Nephron (organoid): ENCODE measurements at regions not wholly inside any gene's neighbourhood (a gene's known extent, or its start where the extent isn't known, plus 50 kb on each side); places are given as distances from the start of the nearest gene placed in this dataset.

Source experiments
- H3K27ac Mint-ChIP-seq, 3 experiments: 2 replicates each; pipeline ENCODE4 v1.8.0; 2020; ENCODE audit warnings: mixed read lengths in 3 of 3, mild to moderate bottlenecking in 2 of 3, moderate library complexity in 1 of 3
- H3K27me3 Mint-ChIP-seq: 2 replicates; pipeline ENCODE4 v1.8.0; 2021; ENCODE audit warnings: low read depth, mild to moderate bottlenecking, moderate library complexity, mixed read lengths
- H3K36me3 Mint-ChIP-seq: 2 replicates; pipeline ENCODE4 v1.8.0; 2020; ENCODE audit warnings: low read depth, mixed read lengths
- H3K4me1 Mint-ChIP-seq: 2 replicates; pipeline ENCODE4 v1.8.0; 2020; ENCODE audit warnings: mixed read lengths
- H3K4me3 Mint-ChIP-seq, 3 experiments: 2 replicates each; pipeline ENCODE4 v1.8.0; 2020; ENCODE audit warnings: mild to moderate bottlenecking in 3 of 3, mixed read lengths in 3 of 3, moderate library complexity in 2 of 3
- H3K9me3 Mint-ChIP-seq: 2 replicates; pipeline ENCODE4 v1.8.0; 2020; ENCODE audit warnings: mixed read lengths
- CTCF ChIP-seq, 3 experiments: fragments of 200-600 bp; sonication (generic); IDR thresholded peaks; one replicate each; pipeline ENCODE4 v1.5.0; 2021; ENCODE audit warnings: antibody characterized with exemption in 3 of 3; ENCODE audit not compliant: unreplicated experiment in 3 of 3

- no peaks in the 10 kb centered on the region for H3K4me1 Mint-ChIP-seq
These were observed 428.6 kb downstream of the AACS start for GRCh38 chr12:125493704-125494308.

GRCh38 chr12:125503128-125503527 lies 437.9 kb downstream of the AACS start:
- Mint-ChIP-seq H3K4me1 (no peaks in the 10 kb centered on the region), H3K4me3 (no peak overlapping the region), H3K27ac (no peak overlapping the region)

More at GRCh38 chr12:125493704-125494308, 428.6 kb downstream of the AACS start:
- H3K9me3 Mint-ChIP-seq: peaks cover 6% of the 10 kb centered on the region
- H3K27ac Mint-ChIP-seq: no peak overlapping the region
- H3K36me3 Mint-ChIP-seq: no peaks in the 10 kb centered on the region
- TF ChIP-seq CTCF (IDR thresholded peaks at IDR 0.05; ENCODE audit: unreplicated experiment in 3 of 3): no peak
- H3K27me3 Mint-ChIP-seq: peaks cover 4% of the 10 kb centered on the region
- H3K4me3 Mint-ChIP-seq: no peak overlapping the region

GRCh38 chr12:125509195-125509594 lies 444.0 kb downstream of the AACS start:
- no peaks in the 10 kb centered on the region for H3K9me3 Mint-ChIP-seq
- no peak overlapping the region for H3K4me3 Mint-ChIP-seq
- no peaks in the 10 kb centered on the region for H3K4me1 Mint-ChIP-seq
- H3K27ac Mint-ChIP-seq: no peak overlapping the region
- TF ChIP-seq CTCF (IDR thresholded peaks at IDR 0.05; ENCODE audit: unreplicated experiment in 3 of 3): no peak
- H3K27me3 Mint-ChIP-seq: peaks cover 4% of the 10 kb centered on the region
- H3K36me3 Mint-ChIP-seq: no peaks in the 10 kb centered on the region

More at GRCh38 chr12:125503128-125503527, 437.9 kb downstream of the AACS start:
- no peaks in the 10 kb centered on the region for H3K36me3 Mint-ChIP-seq
- TF ChIP-seq CTCF (IDR thresholded peaks at IDR 0.05; ENCODE audit: unreplicated experiment in 3 of 3): no peak
- H3K9me3 Mint-ChIP-seq: no peaks in the 10 kb centered on the region
- peaks cover 3% of the 10 kb centered on the region for H3K27me3 Mint-ChIP-seq

GRCh38 chr12:125512541-125513298 lies 447.5 kb downstream of the AACS start:
- no peaks in the 10 kb centered on the region for H3K4me1 Mint-ChIP-seq
- H3K27me3 Mint-ChIP-seq: peaks cover 4% of the 10 kb centered on the region
- no peak for TF ChIP-seq CTCF (IDR thresholded peaks at IDR 0.05; ENCODE audit: unreplicated experiment in 3 of 3)
- H3K9me3 Mint-ChIP-seq: no peaks in the 10 kb centered on the region
- no peak overlapping the region for H3K27ac Mint-ChIP-seq
- no peak overlapping the region for H3K4me3 Mint-ChIP-seq
- H3K36me3 Mint-ChIP-seq: no peaks in the 10 kb centered on the region

- Mint-ChIP-seq H3K4me1 (no peaks in the 10 kb centered on the region), H3K9me3 (no peaks in the 10 kb centered on the region), H3K27me3 (peaks cover 8% of the 10 kb centered on the region), H3K27ac (no peak overlapping the region), H3K36me3 (no peaks in the 10 kb centered on the region), H3K4me3 (no peak overlapping the region)
- no peak for TF ChIP-seq CTCF (IDR thresholded peaks at IDR 0.05; ENCODE audit: unreplicated experiment in 3 of 3)
These were observed 450.7 kb downstream of the AACS start for GRCh38 chr12:125515887-125516286.
